Erythroblast (primary cell): ENCODE measurements at regions not wholly inside any gene's neighbourhood (a gene's known extent, or its start where the extent isn't known, plus 50 kb on each side); places are given as distances from the start of the nearest gene placed in this dataset.

Experiments used
- GATA1 ChIP-seq: IDR thresholded peaks from 2 replicates; pipeline ENCODE4 v1.6.1; 2011; ENCODE audit warnings: low read depth, mild to moderate bottlenecking, control low read depth, low read length, moderate library complexity
- POLR2A ChIP-seq: IDR thresholded peaks from 2 replicates; pipeline ENCODE4 v1.6.1; 2011; ENCODE audit warnings: mild to moderate bottlenecking, low read length

DNA sequence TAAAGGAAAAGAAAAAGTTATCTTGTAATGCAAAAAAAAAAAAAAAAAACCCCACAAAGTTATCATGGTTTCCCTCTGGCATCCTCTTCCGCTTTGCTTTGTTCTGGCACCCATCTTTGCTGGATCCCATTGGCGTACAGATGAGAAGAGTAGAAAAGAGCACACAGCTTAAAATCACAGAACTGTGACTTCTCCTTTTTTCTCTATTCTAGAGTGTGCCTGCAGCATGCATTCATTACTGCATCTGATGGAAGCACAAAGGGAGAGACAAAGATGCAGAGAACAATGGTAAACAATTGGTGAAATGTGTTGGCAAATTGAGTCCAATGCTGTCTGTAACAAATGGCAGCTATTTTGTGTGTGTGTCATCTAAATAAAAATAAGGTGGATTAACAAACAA, 440.8 kb upstream of the PIK3R1 start:
- TF ChIP-seq POLR2A (no peak), GATA1 (no peak)
